Pancreas (tissue), 10 donors: ENCODE measurements at regions not wholly inside any gene's neighbourhood (a gene's known extent, or its start where the extent isn't known, plus 50 kb on each side); places are given as distances from the start of the nearest gene placed in this dataset.
A peak's percentile ranks its signal among the peaks of the same experiment; 100 is the strongest.

Experiments
- ATAC-seq, 4 donors: fragments of 200-7000 bp; cut with Tn5 transposase; one replicate each; pipeline versions ENCODE4 v1.8.0 to v1.9.1; 2020; ENCODE audit warnings: mild to moderate bottlenecking in 4 of 4, moderate library complexity in 4 of 4
- DNase-seq, 6 donors: peaks; one replicate each; pipeline ENCODE4 v3.0.0-alpha.2; 2020
- FAIRE-seq: peaks from 2 replicates; lab custom pipeline; 2012; peaks lifted over from hg19 to GRCh38; lab: Jason Lieb, UNC
- H3K27ac ChIP-seq, 4 donors: fragments of 200-600 bp; sonication (generic); 1 replicate in 3 of 4; 2 replicates in 1 of 4; pipeline versions ENCODE4 v1.5.0 to v1.8.0; 2020
- H3K27me3 ChIP-seq, 4 donors: fragments of 200-600 bp; one replicate each; pipeline ENCODE4 v1.8.0; 2021
- H3K36me3 ChIP-seq, 3 donors: fragments of 200-600 bp; sonication (generic) in 1 of 3; one replicate each; pipeline versions ENCODE4 v1.5.0 to v1.8.0; 2020 to 2021
- H3K4me1 ChIP-seq, 3 donors: fragments of 200-600 bp; one replicate each; pipeline ENCODE4 v1.8.0; 2021
- H3K4me3 ChIP-seq, 4 donors: fragments of 200-600 bp; sonication (generic) in 2 of 4; one replicate each; pipeline versions ENCODE4 v1.5.0 to v1.8.0; 2020 to 2021
- H3K9me3 ChIP-seq, 4 donors: fragments of 200-600 bp; one replicate each; pipeline ENCODE4 v1.8.0; 2021
- WGBS, 2 donors: extraction: QIAGEN DNeasy Blood & Tissue Kit; methylation state at CpG; one replicate each; pipeline ENCODE4 v1.1.7; 2013; 5-methylcytosine and 5-hydroxymethylcytosine counted together
- intact Hi-C, 3 donors: fragments of 100-400 bp; cut with DNase I; formaldehyde crosslinking; loops; one replicate each; pipeline versions ENCODE4 v1.11.1 to v1.14.2; 2022
- TF ChIP-seq, protein P1 (sequence below), 4 donors: fragments of 200-600 bp; sonication (generic) in 3 of 4; IDR thresholded peaks; one replicate each; pipeline versions ENCODE4 v1.5.0 to v1.8.0; 2021; ENCODE audit warnings: antibody characterized with exemption in 4 of 4
- donor health status: healthy with polysubstance abuse.
- donor health status: DM: no; HTN: no; CAD: no; lungs with moderate emphysema.
- donor health status: DM: no; HTN: no; CAD: no.
- donor health status: control.
- donor health status: control.
- donor health status: Bipolar disorder and iron deficiency.
- donor health status: DM: yes; HTN: yes; CAD: no.
- donor health status: DM: no; HTN: no; CAD: no.
- donor health status: DM: no; HTN: no; CAD: no.
- donor health status: DM: yes; HTN: yes; CAD: no.

DNA sequence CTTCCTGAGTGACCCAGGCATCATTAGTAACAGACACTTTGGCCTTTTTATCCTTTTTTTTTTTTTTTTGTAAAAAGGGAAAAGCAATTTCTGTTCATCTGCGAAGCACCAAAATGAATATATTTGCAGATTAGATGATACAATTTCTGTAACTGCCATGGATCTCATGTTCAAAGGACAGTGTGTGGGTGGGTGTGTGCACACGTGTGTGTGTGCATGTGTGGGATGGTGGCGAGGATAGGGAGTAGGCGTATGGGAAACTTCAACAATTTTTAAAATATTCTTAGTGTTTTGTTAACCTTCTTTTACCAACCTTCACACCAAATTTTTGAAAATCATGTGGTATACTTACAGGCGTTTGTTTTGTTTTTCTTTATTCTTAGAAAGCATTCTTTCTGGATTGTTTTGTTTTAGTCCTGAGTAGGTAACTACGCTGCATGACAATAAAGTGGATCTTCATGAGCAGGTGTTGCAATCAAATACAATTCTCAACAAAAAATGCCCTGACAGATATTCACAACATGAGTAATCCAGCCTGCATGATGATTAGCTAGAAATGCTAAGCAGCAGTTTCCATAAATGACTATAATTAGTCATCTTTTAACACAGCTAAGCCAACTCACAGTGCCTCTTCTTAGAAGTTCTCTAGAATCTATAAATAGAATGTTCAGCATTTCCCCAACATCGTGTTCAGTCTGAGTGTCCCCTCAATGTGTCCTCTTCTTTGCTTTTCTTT is 53.5 kb upstream of the RMDN2 start:
- FAIRE-seq, result no peak
- Histone ChIP-seq H3K4me1 (peaks cover 0 to 9% (median 6%) of the 10 kb centered on the region in 3 donors), H3K27me3 (no peaks in the 10 kb centered on the region), H3K36me3 (no peaks in the 10 kb centered on the region), H3K27ac (no peak overlapping the region), H3K9me3 (no peaks in the 10 kb centered on the region), H3K4me3 (no peak overlapping the region)
- peak in 2 of 4 donors; percentile 23 to 49 for ATAC-seq
- TF ChIP-seq, protein P1, sequence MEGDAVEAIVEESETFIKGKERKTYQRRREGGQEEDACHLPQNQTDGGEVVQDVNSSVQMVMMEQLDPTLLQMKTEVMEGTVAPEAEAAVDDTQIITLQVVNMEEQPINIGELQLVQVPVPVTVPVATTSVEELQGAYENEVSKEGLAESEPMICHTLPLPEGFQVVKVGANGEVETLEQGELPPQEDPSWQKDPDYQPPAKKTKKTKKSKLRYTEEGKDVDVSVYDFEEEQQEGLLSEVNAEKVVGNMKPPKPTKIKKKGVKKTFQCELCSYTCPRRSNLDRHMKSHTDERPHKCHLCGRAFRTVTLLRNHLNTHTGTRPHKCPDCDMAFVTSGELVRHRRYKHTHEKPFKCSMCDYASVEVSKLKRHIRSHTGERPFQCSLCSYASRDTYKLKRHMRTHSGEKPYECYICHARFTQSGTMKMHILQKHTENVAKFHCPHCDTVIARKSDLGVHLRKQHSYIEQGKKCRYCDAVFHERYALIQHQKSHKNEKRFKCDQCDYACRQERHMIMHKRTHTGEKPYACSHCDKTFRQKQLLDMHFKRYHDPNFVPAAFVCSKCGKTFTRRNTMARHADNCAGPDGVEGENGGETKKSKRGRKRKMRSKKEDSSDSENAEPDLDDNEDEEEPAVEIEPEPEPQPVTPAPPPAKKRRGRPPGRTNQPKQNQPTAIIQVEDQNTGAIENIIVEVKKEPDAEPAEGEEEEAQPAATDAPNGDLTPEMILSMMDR (IDR thresholded peaks at IDR 0.05), result no peak
- no peak for DNase-seq
- intact Hi-C loops, result no loop called here
- WGBS, 2 donors, result 73 to 80% methylated on average over 7 of the region's 7 CpGs

DNA sequence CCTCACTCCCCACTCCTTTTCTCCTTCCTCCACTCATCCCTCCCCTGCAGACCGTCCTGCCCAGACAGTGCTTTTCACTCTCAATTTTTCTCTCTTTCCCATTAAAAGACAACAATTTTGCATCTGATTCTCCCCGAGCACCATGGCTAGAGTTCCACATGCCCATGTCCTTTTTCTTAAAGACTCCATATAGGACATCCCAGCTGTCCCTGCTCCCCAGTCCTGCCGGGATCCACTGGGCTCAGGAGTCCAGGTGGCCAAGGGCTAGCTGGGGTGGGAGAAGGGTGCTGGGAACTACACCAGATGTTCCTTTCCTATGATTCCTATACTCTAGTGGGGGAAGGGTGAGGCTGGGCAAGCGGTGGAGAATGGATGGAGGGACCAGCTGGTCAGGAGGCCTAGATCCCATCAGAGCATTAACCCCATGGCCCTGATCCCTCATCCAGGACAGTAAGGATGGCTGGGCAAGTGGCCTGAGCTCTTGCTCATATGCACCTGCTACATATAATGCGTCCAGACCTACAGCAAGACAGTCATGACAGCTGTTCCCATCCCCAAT is 52.8 kb upstream of the RMDN2 start:
- WGBS, 2 donors, result 76 to 78% methylated on average over 5 of the region's 5 CpGs
- H3K27me3 ChIP-seq, result no peaks in the 10 kb centered on the region
- no peak overlapping the region for H3K4me3 ChIP-seq
- DNase-seq, result no peak
- TF ChIP-seq, protein P1 (IDR thresholded peaks at IDR 0.05), result no peak
- no peaks in the 10 kb centered on the region for H3K9me3 ChIP-seq
- peaks cover 0 to 5% (median 0%) of the 10 kb centered on the region in 3 donors for H3K4me1 ChIP-seq
- intact Hi-C loops, result no loop called here
- no peaks in the 10 kb centered on the region for H3K36me3 ChIP-seq
- no peak for FAIRE-seq
- ATAC-seq, result no peak
- no peak overlapping the region for H3K27ac ChIP-seq

DNA sequence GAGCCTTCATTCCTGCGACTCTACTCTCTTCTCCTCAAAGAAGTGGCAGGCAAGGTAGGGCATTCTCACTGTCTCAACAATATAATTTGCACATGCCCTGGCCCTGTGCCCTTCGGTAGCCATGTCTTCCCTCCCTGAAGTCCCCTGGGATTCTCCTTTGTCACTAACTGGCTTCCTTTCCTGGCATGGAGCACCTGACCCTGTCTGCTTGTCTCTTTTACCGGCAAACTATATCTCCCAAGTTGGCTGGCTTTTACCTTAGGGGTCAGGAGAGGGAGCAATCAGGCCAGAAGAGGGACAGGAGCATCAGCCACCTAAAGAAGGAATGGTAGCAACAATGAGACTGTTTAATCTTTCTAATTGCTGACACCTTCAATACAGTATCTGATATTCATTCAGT is 51.9 kb upstream of the RMDN2 start:
- Histone ChIP-seq H3K4me1 (peaks cover 0 to 5% (median 0%) of the 10 kb centered on the region in 3 donors), H3K36me3 (no peaks in the 10 kb centered on the region), H3K4me3 (no peak overlapping the region), H3K27me3 (no peaks in the 10 kb centered on the region), H3K9me3 (no peaks in the 10 kb centered on the region), H3K27ac (no peak overlapping the region)
- FAIRE-seq, result no peak
- 65 to 69% methylated on average over 3 of the region's 3 CpGs for WGBS, 2 donors
- no peak for ATAC-seq
- TF ChIP-seq, protein P1 (IDR thresholded peaks at IDR 0.05), result no peak
- DNase-seq, result no peak
- intact Hi-C loops, result no loop called here

DNA sequence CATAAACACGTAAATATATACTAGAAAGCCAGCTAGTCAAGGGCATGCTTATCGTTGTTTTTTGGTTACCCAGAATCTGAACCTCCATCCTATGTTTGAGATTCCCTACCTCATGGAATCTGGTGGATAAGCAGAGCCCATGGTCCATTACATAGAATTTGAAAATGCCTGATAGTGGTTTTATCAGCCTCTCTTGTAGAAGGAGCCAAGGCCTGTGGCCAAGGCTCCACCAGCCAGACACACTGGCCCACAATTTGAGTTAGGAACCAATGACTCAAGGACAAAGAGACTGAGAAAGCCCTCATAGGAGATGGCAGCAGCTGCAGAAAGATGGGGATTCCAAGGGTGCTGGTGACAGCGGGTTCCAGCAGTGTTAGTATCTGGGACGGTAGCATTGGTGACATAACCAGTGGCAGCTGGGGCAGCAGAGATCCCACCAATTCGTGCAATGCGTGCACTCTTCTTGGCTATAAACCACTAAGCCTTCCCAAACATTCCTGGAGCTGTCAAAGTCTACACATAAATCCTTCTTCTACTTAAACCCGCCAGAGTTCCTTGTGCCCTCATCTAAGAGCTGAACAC is 51.2 kb upstream of the RMDN2 start:
- H3K4me3 ChIP-seq, result no peak overlapping the region
- no peaks in the 10 kb centered on the region for H3K27me3 ChIP-seq
- DNase-seq (no peak), ATAC-seq (no peak), FAIRE-seq (no peak)
- H3K9me3 ChIP-seq, result no peaks in the 10 kb centered on the region
- no peak overlapping the region for H3K27ac ChIP-seq
- WGBS, 2 donors, result 86% methylated on average over 7 of the region's 7 CpGs
- intact Hi-C loops, result no loop called here
- H3K36me3 ChIP-seq, result no peaks in the 10 kb centered on the region
- peaks cover 0 to 5% (median 0%) of the 10 kb centered on the region in 3 donors for H3K4me1 ChIP-seq
- TF ChIP-seq, protein P1 (IDR thresholded peaks at IDR 0.05), result no peak

DNA sequence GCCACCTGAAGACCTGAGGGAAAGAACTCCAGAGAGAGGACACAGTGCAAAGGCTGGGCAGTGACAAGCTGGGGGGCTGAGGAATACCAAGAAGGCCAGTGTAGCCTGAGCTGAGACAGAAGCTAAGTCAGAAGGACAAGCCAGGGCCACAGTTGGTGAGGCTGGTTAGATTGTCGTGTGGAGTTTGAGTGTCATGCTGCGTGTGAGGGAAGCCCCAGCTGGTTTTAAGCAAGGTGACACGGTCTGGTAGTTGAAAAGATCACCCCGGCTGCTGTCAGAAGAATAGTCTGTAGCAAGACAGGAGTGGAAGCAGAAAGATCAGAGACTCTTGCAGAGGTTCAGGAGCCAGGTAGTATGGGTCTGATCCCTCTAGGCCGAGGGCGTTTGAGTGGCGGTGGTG is 50.6 kb upstream of the RMDN2 start:
- TF ChIP-seq, protein P1 (IDR thresholded peaks at IDR 0.05), result no peak
- H3K36me3 ChIP-seq, result no peaks in the 10 kb centered on the region
- no peaks in the 10 kb centered on the region for H3K27me3 ChIP-seq
- peaks cover 0 to 5% (median 0%) of the 10 kb centered on the region in 3 donors for H3K4me1 ChIP-seq
- FAIRE-seq (no peak), ATAC-seq (no peak), DNase-seq (no peak)
- intact Hi-C loops, result no loop called here
- WGBS, 2 donors, result 84 to 90% methylated on average over 7 of the region's 7 CpGs
- no peaks in the 10 kb centered on the region for H3K9me3 ChIP-seq
- H3K27ac ChIP-seq, result no peak overlapping the region
- no peak overlapping the region for H3K4me3 ChIP-seq
